Activated T-cell treated with anti-CD3 and anti-CD28 coated beads, Interleukin-2, amount 50 U/mL, for 72 hours (primary cell): ENCODE measurements at regions not wholly inside any gene's neighbourhood (a gene's known extent, or its start where the extent isn't known, plus 50 kb on each side); places are given as distances from the start of the nearest gene placed in this dataset.

ENCODE experiments used
- ATAC-seq, 2 donors: fragments of 150-1000 bp; cut with Tn5 transposase; replicated peaks in 1 of 2; 2 replicates each; pipeline ENCODE4 v1.10.0; 2021; ENCODE audit warnings: moderate library complexity in 2 of 2, mild to moderate bottlenecking in 1 of 2
- DNase-seq, 2 donors: peaks; one replicate each; pipeline ENCODE4 v3.0.0; 2021 to 2022; ENCODE audit warnings: mixed read lengths in 1 of 2
- H3K27ac Mint-ChIP-seq: one replicate; pipeline ENCODE4 v1.8.0; 2022; ENCODE audit warnings: mild to moderate bottlenecking, moderate library complexity, mixed read lengths
- H3K27me3 Mint-ChIP-seq: one replicate; pipeline ENCODE4 v1.8.0; 2022; ENCODE audit warnings: low read depth, mixed read lengths
- H3K36me3 Mint-ChIP-seq, 2 donors: one replicate each; pipeline ENCODE4 v1.8.0; 2022; ENCODE audit warnings: mixed read lengths in 2 of 2, mild to moderate bottlenecking in 1 of 2; ENCODE audit not compliant: insufficient read depth in 2 of 2
- H3K4me1 Mint-ChIP-seq: one replicate; pipeline ENCODE4 v1.8.0; 2022; ENCODE audit warnings: low read depth, mixed read lengths
- H3K4me3 Mint-ChIP-seq, 2 donors: one replicate each; pipeline ENCODE4 v1.8.0; 2022; ENCODE audit warnings: mild to moderate bottlenecking in 2 of 2, mixed read lengths in 2 of 2, moderate library complexity in 2 of 2
- H3K9me3 Mint-ChIP-seq, 2 donors: one replicate each; pipeline ENCODE4 v1.8.0; 2022; ENCODE audit warnings: mixed read lengths in 2 of 2

- Mint-ChIP-seq H3K4me3 (no peak overlapping the region), H3K27me3 (peaks cover 28% of the 10 kb centered on the region), H3K27ac (no peak overlapping the region), H3K9me3 (no peaks in the 10 kb centered on the region), H3K4me1 (peaks cover 6% of the 10 kb centered on the region), H3K36me3 (no peaks in the 10 kb centered on the region)
- ATAC-seq (no peak), DNase-seq (no peak)
These were observed 51.7 kb downstream of the FAM50B start for GRCh38 chr6:3900744-3901336.

GRCh38 chr6:3902871-3903648, 53.9 kb downstream of the FAM50B start:
- ATAC-seq, result no peak
- Mint-ChIP-seq H3K4me1 (peaks cover 6% of the 10 kb centered on the region), H3K4me3 (no peak overlapping the region), H3K27me3 (peaks cover 43% of the 10 kb centered on the region), H3K9me3 (no peaks in the 10 kb centered on the region), H3K36me3 (no peaks in the 10 kb centered on the region), H3K27ac (no peak overlapping the region)
- no peak for DNase-seq

GRCh38 chr6:3904518-3904917, 55.3 kb downstream of the FAM50B start:
- Mint-ChIP-seq H3K9me3 (no peaks in the 10 kb centered on the region), H3K4me3 (no peak overlapping the region), H3K4me1 (peaks cover 6% of the 10 kb centered on the region), H3K27me3 (peaks cover 51% of the 10 kb centered on the region), H3K36me3 (no peaks in the 10 kb centered on the region), H3K27ac (no peak overlapping the region)
- no peak for ATAC-seq
- DNase-seq, result no peak

GRCh38 chr6:3905945-3906845, 57.0 kb downstream of the FAM50B start:
- H3K9me3 Mint-ChIP-seq, result no peaks in the 10 kb centered on the region
- DNase-seq (no peak), ATAC-seq (no peak)
- H3K36me3 Mint-ChIP-seq, result no peaks in the 10 kb centered on the region
- H3K27ac Mint-ChIP-seq, result no peak overlapping the region
- peaks cover 6% of the 10 kb centered on the region for H3K4me1 Mint-ChIP-seq
- H3K4me3 Mint-ChIP-seq, result no peak overlapping the region
- H3K27me3 Mint-ChIP-seq, result peaks cover 61% of the 10 kb centered on the region

GRCh38 chr6:3906846-3907151, 57.6 kb downstream of the FAM50B start:
- Mint-ChIP-seq H3K9me3 (no peaks in the 10 kb centered on the region), H3K27ac (no peak overlapping the region), H3K27me3 (peaks cover 61% of the 10 kb centered on the region), H3K36me3 (no peaks in the 10 kb centered on the region), H3K4me3 (no peak overlapping the region), H3K4me1 (peaks cover 6% of the 10 kb centered on the region)
- ATAC-seq, result no peak
- DNase-seq, result no peak

- no peak overlapping the region for H3K27ac Mint-ChIP-seq
- peaks cover under 1% of the 10 kb centered on the region for H3K4me1 Mint-ChIP-seq
- no peak overlapping the region for H3K4me3 Mint-ChIP-seq
- H3K27me3 Mint-ChIP-seq, result peaks cover 69% of the 10 kb centered on the region
- no peak for DNase-seq
- H3K36me3 Mint-ChIP-seq, result no peaks in the 10 kb centered on the region
- no peak for ATAC-seq
- no peaks in the 10 kb centered on the region for H3K9me3 Mint-ChIP-seq
These were observed 59.0 kb downstream of the FAM50B start for GRCh38 chr6:3908223-3908622.

- Mint-ChIP-seq H3K27ac (no peak overlapping the region), H3K4me1 (peaks cover 1% of the 10 kb centered on the region), H3K4me3 (no peak overlapping the region), H3K36me3 (no peaks in the 10 kb centered on the region), H3K9me3 (no peaks in the 10 kb centered on the region), H3K27me3 (peaks cover 70% of the 10 kb centered on the region)
- ATAC-seq (no peak), DNase-seq (no peak)
These were observed 59.8 kb downstream of the FAM50B start for GRCh38 chr6:3908961-3909360.

GRCh38 chr6:3910106-3910663, 61.0 kb downstream of the FAM50B start:
- no peak overlapping the region for H3K27ac Mint-ChIP-seq
- peaks cover 12% of the 10 kb centered on the region for H3K4me1 Mint-ChIP-seq
- H3K27me3 Mint-ChIP-seq, result peaks cover 71% of the 10 kb centered on the region
- H3K9me3 Mint-ChIP-seq, result no peaks in the 10 kb centered on the region
- no peak overlapping the region for H3K4me3 Mint-ChIP-seq
- DNase-seq (no peak), ATAC-seq (no peak)
- no peaks in the 10 kb centered on the region for H3K36me3 Mint-ChIP-seq

- DNase-seq (no peak), ATAC-seq (no peak)
- Mint-ChIP-seq H3K9me3 (no peaks in the 10 kb centered on the region), H3K4me1 (peaks cover 21% of the 10 kb centered on the region), H3K36me3 (no peaks in the 10 kb centered on the region), H3K27me3 (peaks cover 68% of the 10 kb centered on the region), H3K27ac (no peak overlapping the region), H3K4me3 (no peak overlapping the region)
These were observed 62.0 kb downstream of the FAM50B start for GRCh38 chr6:3911130-3911529.

GRCh38 chr6:3911614-3912336, 62.6 kb downstream of the FAM50B start:
- DNase-seq (no peak), ATAC-seq (no peak)
- H3K27me3 Mint-ChIP-seq, result peaks cover 64% of the 10 kb centered on the region
- no peak overlapping the region for H3K4me3 Mint-ChIP-seq
- no peaks in the 10 kb centered on the region for H3K9me3 Mint-ChIP-seq
- H3K27ac Mint-ChIP-seq, result no peak overlapping the region
- H3K4me1 Mint-ChIP-seq, result peaks cover 22% of the 10 kb centered on the region
- H3K36me3 Mint-ChIP-seq, result no peaks in the 10 kb centered on the region

- H3K36me3 Mint-ChIP-seq, result no peaks in the 10 kb centered on the region
- H3K9me3 Mint-ChIP-seq, result no peaks in the 10 kb centered on the region
- ATAC-seq (no peak), DNase-seq (no peak)
- no peak overlapping the region for H3K27ac Mint-ChIP-seq
- peaks cover 59% of the 10 kb centered on the region for H3K27me3 Mint-ChIP-seq
- H3K4me1 Mint-ChIP-seq, result peaks cover 22% of the 10 kb centered on the region
- no peak overlapping the region for H3K4me3 Mint-ChIP-seq
These were observed 63.3 kb downstream of the FAM50B start for GRCh38 chr6:3912361-3913076.
